RWPE2 (cell line): ENCODE measurements at regions not wholly inside any gene's neighbourhood (a gene's known extent, or its start where the extent isn't known, plus 50 kb on each side); places are given as distances from the start of the nearest gene placed in this dataset.

ENCODE experiments used
- ATAC-seq: fragments of 200-7000 bp; cut with Tn5 transposase; 3 replicates; pipeline ENCODE4 v1.9.1; 2021; ENCODE audit warnings: low read depth
- DNase-seq: peaks from one replicate; pipeline ENCODE4 v3.0.0-alpha.2; 2020; ENCODE audit warnings: low spot score
- H3K27ac ChIP-seq: fragments of 450-650 bp; 2 replicates; pipeline ENCODE4 v1.5.1; 2017; ENCODE audit warnings: mild to moderate bottlenecking; ENCODE audit not compliant: poor library complexity, severe bottlenecking
- H3K27me3 ChIP-seq: fragments of 250-450 bp; sonication (Bioruptor Pico); 2 replicates; pipeline ENCODE4 v1.5.1; 2021; ENCODE audit warnings: mild to moderate bottlenecking, moderate library complexity; ENCODE audit not compliant: insufficient read depth, poor library complexity, severe bottlenecking
- H3K36me3 ChIP-seq: fragments of 250-450 bp; sonication (Bioruptor Pico); 2 replicates; pipeline ENCODE4 v1.5.1; 2020; ENCODE audit warnings: low read depth, mild to moderate bottlenecking, moderate library complexity
- H3K4me1 ChIP-seq: fragments of 250-450 bp; sonication (Bioruptor Pico); 2 replicates; pipeline ENCODE4 v1.5.1; 2021; ENCODE audit warnings: mild to moderate bottlenecking, moderate library complexity; ENCODE audit not compliant: insufficient read depth, poor library complexity, severe bottlenecking
- H3K4me3 ChIP-seq: fragments of 250-450 bp; sonication (Bioruptor Pico); 2 replicates; pipeline ENCODE4 v1.5.1; 2021; ENCODE audit warnings: mild to moderate bottlenecking, moderate library complexity; ENCODE audit not compliant: severe bottlenecking
- H3K9me3 ChIP-seq: fragments of 250-450 bp; sonication (Bioruptor Pico); 2 replicates; pipeline ENCODE4 v1.5.1; 2021; ENCODE audit warnings: mild to moderate bottlenecking, moderate library complexity; ENCODE audit not compliant: severe bottlenecking
- CTCF ChIP-seq: fragments of 450-650 bp; IDR thresholded peaks from one replicate; pipeline ENCODE4 v1.5.1; 2017; ENCODE audit warnings: mild to moderate bottlenecking, moderate library complexity; ENCODE audit not compliant: poor library complexity, severe bottlenecking

GRCh38 chr11:97905101-97905500 is 1115.6 kb upstream of the CNTN5 start:
- no peak for TF ChIP-seq CTCF
- no peak for ATAC-seq
- no peak for DNase-seq

GRCh38 chr11:97905671-97906070 is 1115.1 kb upstream of the CNTN5 start:
- DNase-seq (no peak), ATAC-seq (no peak)
- Histone ChIP-seq H3K4me3 (no peak overlapping the region), H3K9me3 (no peaks in the 10 kb centered on the region), H3K27me3 (peaks cover 3% of the 10 kb centered on the region), H3K4me1 (no peaks in the 10 kb centered on the region), H3K36me3 (no peaks in the 10 kb centered on the region), H3K27ac (no peak overlapping the region)
- TF ChIP-seq CTCF: no peak

More at GRCh38 chr11:97905101-97905500, 1115.6 kb upstream of the CNTN5 start:
- Histone ChIP-seq H3K4me1 (no peaks in the 10 kb centered on the region), H3K27me3 (peaks cover 3% of the 10 kb centered on the region), H3K27ac (no peak overlapping the region), H3K36me3 (no peaks in the 10 kb centered on the region), H3K4me3 (no peak overlapping the region), H3K9me3 (no peaks in the 10 kb centered on the region)

- no peak for TF ChIP-seq CTCF
- ATAC-seq (no peak), DNase-seq (no peak)
- peaks cover 3% of the 10 kb centered on the region for H3K27me3 ChIP-seq
- H3K4me1 ChIP-seq: no peaks in the 10 kb centered on the region
- no peaks in the 10 kb centered on the region for H3K36me3 ChIP-seq
- H3K9me3 ChIP-seq: no peaks in the 10 kb centered on the region
- H3K27ac ChIP-seq: no peak overlapping the region
- H3K4me3 ChIP-seq: no peak overlapping the region
Measured at GRCh38 chr11:97908354-97908753, 1112.4 kb upstream of the CNTN5 start.

GRCh38 chr11:97909614-97910399 is 1110.9 kb upstream of the CNTN5 start:
- ATAC-seq (no peak), DNase-seq (no peak)
- H3K27ac ChIP-seq: no peak overlapping the region

More at GRCh38 chr11:97909614-97910399, 1110.9 kb upstream of the CNTN5 start:
- H3K36me3 ChIP-seq: no peaks in the 10 kb centered on the region
- no peak for TF ChIP-seq CTCF
- no peaks in the 10 kb centered on the region for H3K9me3 ChIP-seq
- H3K4me1 ChIP-seq: no peaks in the 10 kb centered on the region
- H3K4me3 ChIP-seq: no peak overlapping the region
- H3K27me3 ChIP-seq: peaks cover 3% of the 10 kb centered on the region
